PC-3 (cell line): ENCODE measurements at regions not wholly inside any gene's neighbourhood (a gene's known extent, or its start where the extent isn't known, plus 50 kb on each side); places are given as distances from the start of the nearest gene placed in this dataset.

Experiments used
- CTCF ChIP-seq: fragments of 300-600 bp; sonication (generic); conservative IDR thresholded peaks from 2 replicates; pipeline ENCODE4 v1.5.1; 2017; ENCODE audit warnings: antibody characterized with exemption, low read depth, mild to moderate bottlenecking, low read length
- EZH2phosphoT487 ChIP-seq: fragments of 300-600 bp; sonication (generic); IDR thresholded peaks from 2 replicates; pipeline ENCODE4 v1.6.1; 2018; ENCODE audit warnings: mild to moderate bottlenecking, antibody characterized with exemption, low read length, borderline replicate concordance

- TF ChIP-seq CTCF (no peak), EZH2phosphoT487 (no peak)
Observed at GRCh38 chr16:81174644-81175324, 63.7 kb upstream of the BCO1 start.
